Astrocyte (in vitro differentiated cells and primary cell): ENCODE measurements at regions not wholly inside any gene's neighbourhood (a gene's known extent, or its start where the extent isn't known, plus 50 kb on each side); places are given as distances from the start of the nearest gene placed in this dataset.

Source experiments
- DNase-seq: peaks from one replicate; pipeline ENCODE4 v3.0.0-alpha.2; 2010; ENCODE audit warnings: low read depth
- FAIRE-seq: peaks from 2 replicates; lab custom pipeline; 2011; peaks lifted over from hg19 to GRCh38; lab: Jason Lieb, UNC
- H2AFZ ChIP-seq: 2 replicates; pipeline ENCODE4 v1.6.0; 2012; ENCODE audit warnings: low read depth, low read length, inconsistent platforms
- H3K27ac ChIP-seq: 2 replicates; pipeline ENCODE4 v1.5.1; 2011; ENCODE audit warnings: low read depth, low read length, inconsistent platforms
- H3K27me3 ChIP-seq: 2 replicates; pipeline ENCODE4 v1.6.0; 2011; ENCODE audit warnings: low read length, inconsistent platforms; ENCODE audit not compliant: insufficient read depth
- H3K36me3 ChIP-seq: 2 replicates; pipeline ENCODE4 v1.5.1; 2011; ENCODE audit warnings: low read length, inconsistent platforms; ENCODE audit not compliant: insufficient read depth
- H3K4me1 ChIP-seq: 2 replicates; pipeline ENCODE4 v1.5.1; 2011; ENCODE audit warnings: low read length, inconsistent platforms; ENCODE audit not compliant: insufficient read depth
- H3K4me2 ChIP-seq: 2 replicates; pipeline ENCODE4 v1.6.0; 2012; ENCODE audit warnings: low read length, inconsistent platforms
- H3K4me3 ChIP-seq: 2 replicates; pipeline ENCODE4 v1.5.1; 2011; ENCODE audit warnings: low read depth, mild to moderate bottlenecking, low read length, inconsistent platforms; ENCODE audit not compliant: insufficient read depth
- H3K79me2 ChIP-seq: 2 replicates; pipeline ENCODE4 v1.6.0; 2012; ENCODE audit warnings: mild to moderate bottlenecking, low read length, inconsistent platforms; ENCODE audit not compliant: insufficient read depth
- H3K9ac ChIP-seq: 2 replicates; pipeline ENCODE4 v1.6.0; 2012; ENCODE audit warnings: mild to moderate bottlenecking, low read length, inconsistent platforms
- H3K9me3 ChIP-seq: 2 replicates; pipeline ENCODE4 v1.5.1; 2012; ENCODE audit warnings: low read depth, mild to moderate bottlenecking, low read length, inconsistent platforms; ENCODE audit not compliant: insufficient read depth
- H4K20me1 ChIP-seq: 2 replicates; pipeline ENCODE4 v1.6.0; 2012; ENCODE audit warnings: low read length, inconsistent platforms; ENCODE audit not compliant: insufficient read depth
- H3K27ac Mint-ChIP-seq: one replicate; pipeline ENCODE4 v1.8.0; 2021; ENCODE audit warnings: mild to moderate bottlenecking, mixed read lengths; ENCODE audit not compliant: unreplicated experiment
- H3K27me3 Mint-ChIP-seq: one replicate; pipeline ENCODE4 v1.8.0; 2021; ENCODE audit warnings: low read depth, mixed read lengths; ENCODE audit not compliant: unreplicated experiment
- H3K36me3 Mint-ChIP-seq: one replicate; pipeline ENCODE4 v1.8.0; 2021; ENCODE audit warnings: low read depth, mixed read lengths; ENCODE audit not compliant: unreplicated experiment
- H3K4me1 Mint-ChIP-seq: one replicate; pipeline ENCODE4 v1.8.0; 2021; ENCODE audit warnings: low read depth, mixed read lengths; ENCODE audit not compliant: unreplicated experiment
- H3K4me3 Mint-ChIP-seq: one replicate; pipeline ENCODE4 v1.8.0; 2021; ENCODE audit warnings: mild to moderate bottlenecking, moderate library complexity, mixed read lengths; ENCODE audit not compliant: unreplicated experiment
- H3K9me3 Mint-ChIP-seq: one replicate; pipeline ENCODE4 v1.8.0; 2021; ENCODE audit warnings: mild to moderate bottlenecking, mixed read lengths; ENCODE audit not compliant: unreplicated experiment
- CTCF ChIP-seq: IDR thresholded peaks from 2 replicates; pipeline ENCODE4 v1.5.1; 2011; ENCODE audit warnings: low read depth, mild to moderate bottlenecking, inconsistent platforms, low read length, moderate library complexity; ENCODE audit not compliant: insufficient read depth
- EZH2 ChIP-seq: IDR thresholded peaks from 2 replicates; pipeline ENCODE4 v1.6.1; 2012; ENCODE audit warnings: mild to moderate bottlenecking, low read length, inconsistent platforms; ENCODE audit not compliant: insufficient read depth

DNA sequence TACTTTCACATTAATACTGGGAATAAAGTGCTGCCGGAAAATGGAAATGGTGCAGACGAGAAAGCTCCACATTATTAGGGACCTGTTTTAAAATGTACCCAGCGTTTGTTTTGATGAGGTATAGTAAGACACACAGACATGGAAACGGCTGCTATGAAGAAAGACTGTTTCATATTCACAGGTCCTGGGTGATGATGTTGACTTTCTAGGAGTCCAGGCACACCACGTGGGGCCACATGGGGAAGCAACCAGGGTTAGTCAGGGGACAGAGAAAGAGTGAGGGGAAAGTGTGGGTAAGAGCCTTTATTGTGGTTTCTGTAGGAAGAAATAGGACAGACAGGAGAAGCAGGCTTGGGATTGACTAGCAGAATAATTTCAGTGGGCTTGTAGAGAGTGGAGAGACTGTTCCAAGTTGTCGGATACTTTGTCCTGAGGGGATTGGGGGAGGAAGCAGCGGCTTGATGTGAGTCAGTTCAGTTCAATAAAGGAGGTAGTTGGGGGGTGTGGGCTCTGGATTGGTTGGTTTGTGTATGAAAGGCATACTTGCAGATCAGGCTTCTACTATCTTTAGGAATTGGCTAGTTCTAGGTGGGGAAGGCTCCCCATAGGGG, 112.0 kb upstream of the MCHR2 start:
- no peak for DNase-seq
- no peak overlapping the region for H3K4me3 ChIP-seq
- H3K27me3 Mint-ChIP-seq: peaks cover 12% of the 10 kb centered on the region
- H3K4me1 ChIP-seq: no peaks in the 10 kb centered on the region
- no peak overlapping the region for H3K4me2 ChIP-seq
- TF ChIP-seq EZH2 (no peak), CTCF (no peak)
- FAIRE-seq: no peak
- H4K20me1 ChIP-seq: no peaks in the 10 kb centered on the region
- H3K36me3 Mint-ChIP-seq: no peaks in the 10 kb centered on the region
- no peaks in the 10 kb centered on the region for H3K36me3 ChIP-seq
- no peak overlapping the region for H3K9ac ChIP-seq
- H3K27ac ChIP-seq: no peak overlapping the region
- H3K27me3 ChIP-seq: peaks cover 4% of the 10 kb centered on the region
- peaks cover 12% of the 10 kb centered on the region for H3K4me1 Mint-ChIP-seq
- H3K79me2 ChIP-seq: no peaks in the 10 kb centered on the region
- H3K9me3 Mint-ChIP-seq: no peaks in the 10 kb centered on the region
- no peak overlapping the region for H3K4me3 Mint-ChIP-seq
- no peak overlapping the region for H3K27ac Mint-ChIP-seq
- H2AFZ ChIP-seq: no peak overlapping the region
- H3K9me3 ChIP-seq: no peaks in the 10 kb centered on the region

- Histone ChIP-seq H2AFZ (no peak overlapping the region), H3K36me3 (no peaks in the 10 kb centered on the region), H4K20me1 (no peaks in the 10 kb centered on the region), H3K9me3 (no peaks in the 10 kb centered on the region), H3K4me1 (no peaks in the 10 kb centered on the region), H3K4me3 (no peak overlapping the region), H3K4me2 (no peak overlapping the region), H3K79me2 (no peaks in the 10 kb centered on the region), H3K27ac (no peak overlapping the region), H3K9ac (no peak overlapping the region), H3K27me3 (peaks cover 8% of the 10 kb centered on the region)
- no peak overlapping the region for H3K27ac Mint-ChIP-seq
- no peak for FAIRE-seq
- no peak overlapping the region for H3K4me3 Mint-ChIP-seq
- TF ChIP-seq EZH2: no peak
- TF ChIP-seq CTCF: no peak
- peaks cover 12% of the 10 kb centered on the region for H3K4me1 Mint-ChIP-seq
- no peak for DNase-seq
- peaks cover 4% of the 10 kb centered on the region for H3K27me3 Mint-ChIP-seq
- H3K36me3 Mint-ChIP-seq: no peaks in the 10 kb centered on the region
- no peaks in the 10 kb centered on the region for H3K9me3 Mint-ChIP-seq
Measured at GRCh38 chr6:100105138-100105537, 111.1 kb upstream of the MCHR2 start.

DNA sequence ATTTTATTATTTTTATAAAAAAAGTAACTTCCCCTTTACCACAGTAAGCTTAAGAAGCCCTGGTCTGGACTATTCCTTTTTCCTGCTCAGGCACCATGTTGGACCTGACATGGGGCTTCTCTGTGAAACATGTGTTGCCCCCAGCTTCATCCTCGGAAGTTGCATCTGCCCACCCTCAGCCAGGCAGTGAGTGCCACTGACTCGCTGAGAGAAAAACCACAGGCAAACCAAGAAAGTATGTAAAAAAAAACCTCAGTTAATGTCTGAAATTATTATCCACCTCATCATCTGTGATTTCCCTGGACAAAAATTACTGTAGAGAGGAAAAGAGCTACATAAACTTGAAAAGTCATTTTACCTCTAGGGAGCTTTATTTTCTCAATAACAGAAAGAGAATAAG, 109.9 kb upstream of the MCHR2 start:
- H3K4me1 Mint-ChIP-seq: peaks cover 12% of the 10 kb centered on the region

More for the DNA sequence above, 109.9 kb upstream of the MCHR2 start:
- Mint-ChIP-seq H3K4me3 (no peak overlapping the region), H3K27me3 (no peaks in the 10 kb centered on the region), H3K9me3 (no peaks in the 10 kb centered on the region), H3K36me3 (no peaks in the 10 kb centered on the region), H3K27ac (no peak overlapping the region)
- Histone ChIP-seq H3K4me1 (no peaks in the 10 kb centered on the region), H3K27ac (no peak overlapping the region), H4K20me1 (no peaks in the 10 kb centered on the region), H3K9me3 (no peaks in the 10 kb centered on the region), H2AFZ (no peak overlapping the region), H3K27me3 (peaks cover 6% of the 10 kb centered on the region), H3K36me3 (no peaks in the 10 kb centered on the region), H3K79me2 (no peaks in the 10 kb centered on the region), H3K4me2 (no peak overlapping the region), H3K9ac (no peak overlapping the region), H3K4me3 (no peak overlapping the region)
- FAIRE-seq: no peak
- no peak for TF ChIP-seq EZH2
- TF ChIP-seq CTCF: no peak
- DNase-seq: no peak
